Muscle of leg (tissue), 3 donors: ENCODE measurements at regions not wholly inside any gene's neighbourhood (a gene's known extent, or its start where the extent isn't known, plus 50 kb on each side); places are given as distances from the start of the nearest gene placed in this dataset.

Experiments used
- DNase-seq: peaks from one replicate; pipeline ENCODE4 v3.0.0; 2013
- H3K27ac ChIP-seq: one replicate; pipeline ENCODE4 v1.5.1; 2013; ENCODE audit warnings: mild to moderate bottlenecking, low read length, control low read depth
- H3K27me3 ChIP-seq: one replicate; pipeline ENCODE4 v1.6.1; 2013; ENCODE audit warnings: low read length; ENCODE audit not compliant: control insufficient read depth, insufficient read depth
- H3K36me3 ChIP-seq: one replicate; pipeline ENCODE4 v1.6.1; 2013; ENCODE audit warnings: low read length; ENCODE audit not compliant: control insufficient read depth, insufficient read depth
- H3K4me1 ChIP-seq: one replicate; pipeline ENCODE4 v1.6.1; 2013; ENCODE audit warnings: low read length; ENCODE audit not compliant: control insufficient read depth, insufficient read depth
- H3K4me3 ChIP-seq: one replicate; pipeline ENCODE4 v1.5.1; 2013; ENCODE audit warnings: low read length, control low read depth
- H3K9me3 ChIP-seq: replicated peaks from 2 replicates; pipeline ENCODE4 v1.6.1; 2013; ENCODE audit warnings: low read depth, low read length; ENCODE audit not compliant: control insufficient read depth
- WGBS: methylation state at CpG from one replicate; pipeline ENCODE4 v1.1.5; 2013; ENCODE audit warnings: missing lambda C conversion rate; ENCODE audit not compliant: insufficient coverage; 5-methylcytosine and 5-hydroxymethylcytosine counted together

DNA sequence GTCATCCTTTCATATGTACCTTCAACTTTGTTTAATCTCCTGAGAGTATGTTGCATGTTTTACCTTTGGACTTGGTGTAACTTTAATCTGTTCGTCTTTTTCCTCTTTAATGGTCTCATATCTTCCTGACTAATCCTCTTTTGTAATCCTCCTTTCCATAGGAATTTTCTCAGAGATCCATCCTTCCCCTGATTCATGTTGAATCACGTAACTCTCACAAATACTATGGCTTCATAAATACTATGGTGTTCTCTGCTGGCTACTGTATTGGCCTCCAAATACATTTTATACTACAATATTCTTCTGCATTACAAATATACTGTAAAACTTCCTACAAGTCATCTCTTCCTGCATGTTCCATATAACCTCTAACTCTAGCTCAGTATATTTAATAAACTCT is 317.7 kb upstream of the ADGRB3 start:
- 67% methylated on average over 1 of the region's 2 CpGs for WGBS
- no peaks in the 10 kb centered on the region for H3K36me3 ChIP-seq
- H3K4me3 ChIP-seq = no peak overlapping the region
- H3K4me1 ChIP-seq = no peaks in the 10 kb centered on the region
- H3K27ac ChIP-seq = no peak overlapping the region
- no peak for DNase-seq
- no peaks in the 10 kb centered on the region for H3K27me3 ChIP-seq
- no peaks in the 10 kb centered on the region for H3K9me3 ChIP-seq

DNA sequence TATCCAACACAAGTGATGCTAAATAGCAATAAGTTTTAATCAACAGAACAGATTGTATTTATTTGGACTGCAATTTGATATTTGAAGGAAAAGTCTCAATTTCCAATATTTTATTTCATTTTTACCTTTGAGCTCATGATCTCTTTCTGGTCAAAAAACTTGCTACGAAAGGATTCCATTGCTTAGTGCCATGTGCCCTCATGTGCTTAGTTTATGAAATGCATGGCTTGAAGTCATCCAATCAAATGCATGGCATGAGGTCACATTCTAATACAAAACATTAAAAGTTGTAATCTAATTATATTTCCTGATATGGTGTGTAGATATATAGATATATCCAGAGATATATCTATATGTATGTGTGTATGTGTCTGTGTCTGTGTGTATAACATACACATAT is 321.2 kb upstream of the ADGRB3 start:
- no CpG with 5 or more reads among the region's 1 CpG for WGBS
- H3K27me3 ChIP-seq = no peaks in the 10 kb centered on the region
- DNase-seq = no peak
- no peak overlapping the region for H3K27ac ChIP-seq
- H3K9me3 ChIP-seq = no peaks in the 10 kb centered on the region
- no peak overlapping the region for H3K4me3 ChIP-seq
- H3K36me3 ChIP-seq = no peaks in the 10 kb centered on the region
- H3K4me1 ChIP-seq = no peaks in the 10 kb centered on the region

DNA sequence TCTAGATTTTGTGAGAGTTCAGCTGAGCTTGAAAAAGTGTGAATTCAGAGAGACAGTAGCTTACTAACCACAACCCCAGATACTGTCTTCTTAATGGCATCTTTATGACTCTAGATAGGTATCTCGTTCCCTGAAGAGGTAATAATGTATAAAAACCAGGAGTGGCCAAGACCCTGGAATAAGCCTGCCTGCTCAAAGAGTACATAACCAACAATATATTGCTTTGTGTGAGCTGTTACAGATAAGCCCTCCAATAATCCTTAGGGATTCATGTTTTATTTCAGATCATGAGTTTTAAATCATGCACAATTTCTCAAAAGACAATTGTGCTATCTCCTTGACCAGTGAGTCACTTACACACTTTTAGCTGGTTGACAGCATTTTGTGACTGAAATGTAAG is 327.8 kb upstream of the ADGRB3 start:
- WGBS = no CpG with 5 or more reads among the region's 1 CpG
- no peaks in the 10 kb centered on the region for H3K27me3 ChIP-seq
- no peak overlapping the region for H3K27ac ChIP-seq
- no peak overlapping the region for H3K4me3 ChIP-seq
- no peaks in the 10 kb centered on the region for H3K36me3 ChIP-seq
- H3K4me1 ChIP-seq = no peaks in the 10 kb centered on the region
- H3K9me3 ChIP-seq = no peaks in the 10 kb centered on the region
- no peak for DNase-seq

DNA sequence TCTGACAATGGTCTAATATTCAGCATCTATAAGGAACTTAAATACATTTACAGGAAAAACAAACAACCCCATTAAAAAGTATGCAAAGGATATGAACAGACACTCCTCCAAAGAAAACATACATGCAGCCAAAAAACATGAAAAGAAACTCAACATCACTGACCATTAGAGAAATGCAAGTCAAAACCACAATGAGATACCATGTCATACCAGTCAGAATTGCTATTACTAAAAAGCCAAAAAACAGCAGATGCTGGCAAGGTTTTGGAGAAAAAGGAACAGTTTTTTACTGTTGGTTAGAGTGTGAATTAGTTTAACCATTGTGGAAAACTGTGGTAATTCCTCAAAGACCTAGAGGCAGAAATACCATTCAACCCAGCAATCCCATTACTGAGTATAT is 339.0 kb upstream of the ADGRB3 start:
- Histone ChIP-seq H3K27ac (no peak overlapping the region), H3K4me3 (no peak overlapping the region), H3K36me3 (no peaks in the 10 kb centered on the region), H3K9me3 (peaks cover 12% of the 10 kb centered on the region), H3K27me3 (no peaks in the 10 kb centered on the region), H3K4me1 (no peaks in the 10 kb centered on the region)
- no peak for DNase-seq

DNA sequence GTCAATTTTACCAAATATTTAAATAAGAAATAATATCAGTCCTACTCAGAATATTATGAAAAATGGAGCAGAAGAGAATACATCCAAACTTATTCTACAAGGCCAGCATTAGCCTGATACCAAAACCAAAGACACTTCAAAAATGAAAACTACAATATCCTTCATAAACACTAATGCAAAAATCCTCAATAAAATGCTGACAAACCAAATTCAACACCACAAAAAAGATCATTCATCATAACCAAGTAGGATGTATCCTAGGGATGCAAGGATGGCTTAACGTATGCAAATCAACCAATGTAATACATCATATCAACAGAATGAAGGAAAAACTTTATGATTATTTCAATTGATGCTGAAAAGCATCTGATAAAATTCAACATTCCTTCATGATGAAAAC is 352.4 kb upstream of the ADGRB3 start:
- no peak for DNase-seq
- H3K4me3 ChIP-seq = no peak overlapping the region
- no peaks in the 10 kb centered on the region for H3K27me3 ChIP-seq
- H3K36me3 ChIP-seq = no peaks in the 10 kb centered on the region
- no peaks in the 10 kb centered on the region for H3K4me1 ChIP-seq
- WGBS = no CpG with 5 or more reads among the region's 1 CpG
- no peak overlapping the region for H3K27ac ChIP-seq
- H3K9me3 ChIP-seq = peaks cover 4% of the 10 kb centered on the region

DNA sequence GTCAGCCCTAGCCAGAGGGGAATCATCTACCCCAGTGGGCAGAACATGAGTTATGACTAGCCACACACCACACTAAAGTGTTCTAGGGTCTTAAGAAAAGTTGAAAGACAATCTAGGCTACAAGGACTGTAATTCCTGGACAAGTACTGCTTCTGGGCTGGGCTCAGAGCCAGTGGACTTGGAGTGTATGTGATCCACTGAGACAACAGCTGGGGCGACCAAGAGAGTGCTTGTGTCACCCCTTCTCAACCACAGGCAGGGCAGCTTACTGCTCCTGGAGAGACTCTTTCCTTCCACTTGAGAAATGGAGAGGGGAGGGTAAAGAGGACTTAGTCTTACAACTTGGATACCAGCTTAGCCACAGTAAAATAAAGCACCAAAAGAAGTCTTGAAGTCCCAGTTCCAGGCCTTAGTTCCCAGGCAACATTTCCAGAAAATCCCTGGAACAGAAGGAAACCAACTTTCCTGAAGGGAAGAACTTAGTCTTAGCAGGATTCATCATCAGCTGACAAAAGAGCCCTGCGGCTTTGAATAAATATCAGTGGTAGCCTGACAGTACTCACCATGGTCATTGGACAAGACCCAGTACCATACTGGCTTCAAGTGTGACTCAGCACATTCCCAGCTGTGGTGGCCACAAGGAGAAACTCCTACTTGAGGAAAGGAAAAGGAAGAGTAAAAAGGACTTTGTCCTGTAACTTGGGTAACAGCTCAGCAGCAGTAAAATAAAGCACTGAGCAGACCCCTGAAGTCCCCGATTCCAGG is 355.1 kb upstream of the ADGRB3 start:
- no peak overlapping the region for H3K4me3 ChIP-seq
- H3K27ac ChIP-seq = no peak overlapping the region
- 90% methylated on average over 1 of the region's 3 CpGs for WGBS
- peaks cover 4% of the 10 kb centered on the region for H3K9me3 ChIP-seq
- no peaks in the 10 kb centered on the region for H3K4me1 ChIP-seq
- DNase-seq = no peak
- H3K36me3 ChIP-seq = no peaks in the 10 kb centered on the region
- H3K27me3 ChIP-seq = no peaks in the 10 kb centered on the region

DNA sequence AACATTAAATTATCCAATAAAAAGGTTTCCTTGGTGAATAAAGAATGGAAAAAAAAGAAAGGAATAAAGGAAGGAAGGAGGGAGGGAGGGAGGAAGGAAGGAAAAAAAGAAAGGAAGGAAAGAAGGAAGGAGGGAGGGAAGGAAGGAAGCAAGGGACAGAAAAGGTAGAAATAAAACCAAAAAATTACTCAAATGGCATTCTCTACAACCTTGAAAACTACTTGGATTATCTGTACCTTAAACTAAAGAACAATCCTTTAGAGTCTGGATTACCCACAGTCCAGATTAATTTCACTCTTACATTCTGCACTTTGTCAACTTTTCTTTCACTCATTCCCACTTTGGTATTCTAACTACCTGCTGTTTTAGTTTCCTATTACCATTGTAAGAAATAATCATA is 361.8 kb upstream of the ADGRB3 start:
- no peak for DNase-seq
- H3K36me3 ChIP-seq = no peaks in the 10 kb centered on the region
- no peak overlapping the region for H3K4me3 ChIP-seq
- H3K27ac ChIP-seq = no peak overlapping the region
- no peaks in the 10 kb centered on the region for H3K4me1 ChIP-seq
- no peaks in the 10 kb centered on the region for H3K27me3 ChIP-seq
- no peaks in the 10 kb centered on the region for H3K9me3 ChIP-seq

DNA sequence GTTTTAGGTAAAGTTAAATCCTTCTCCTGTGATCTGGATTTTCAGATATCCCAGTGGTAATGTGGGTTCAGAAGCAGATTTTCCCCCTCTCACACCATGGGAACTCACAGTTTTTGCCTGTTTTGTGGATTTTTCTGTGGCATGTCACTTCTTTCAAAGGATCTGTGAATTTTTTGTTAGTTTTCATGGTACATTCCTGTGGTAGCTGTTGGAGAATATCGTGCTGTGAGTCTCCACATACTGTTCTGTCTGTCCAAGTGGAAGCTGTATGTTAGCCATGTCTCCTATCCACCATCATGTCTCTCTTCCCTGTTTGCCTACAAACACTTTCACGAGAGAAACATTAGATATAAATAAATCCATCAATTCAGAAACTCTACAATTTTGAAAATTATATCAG is 378.7 kb upstream of the ADGRB3 start:
- DNase-seq = no peak
- H3K36me3 ChIP-seq = no peaks in the 10 kb centered on the region
- no peak overlapping the region for H3K27ac ChIP-seq
- no peaks in the 10 kb centered on the region for H3K4me1 ChIP-seq
- H3K4me3 ChIP-seq = no peak overlapping the region
- H3K9me3 ChIP-seq = peaks cover 24% of the 10 kb centered on the region
- WGBS = no CpG with 5 or more reads among the region's 2 CpGs
- no peaks in the 10 kb centered on the region for H3K27me3 ChIP-seq

DNA sequence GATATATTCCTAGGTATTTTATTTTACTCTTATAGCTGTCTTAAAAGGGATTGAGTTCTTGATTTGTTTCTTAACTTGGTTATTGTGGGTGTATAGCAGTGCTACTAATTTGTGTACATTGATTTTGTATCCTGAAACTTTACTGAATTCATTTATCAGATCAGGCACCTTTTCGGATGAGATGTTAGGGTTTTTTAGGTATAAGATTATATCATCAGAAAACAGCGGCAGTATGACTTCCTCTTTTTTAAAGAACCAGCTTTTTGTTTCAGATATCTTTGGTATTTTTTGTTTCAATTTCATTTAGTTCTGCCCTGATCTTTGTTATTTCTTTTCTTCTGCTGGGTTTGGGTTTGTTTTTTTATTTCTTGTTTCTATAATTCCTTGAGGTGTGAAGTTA is 382.4 kb upstream of the ADGRB3 start:
- no peak for DNase-seq
- H3K9me3 ChIP-seq = peaks cover 12% of the 10 kb centered on the region
- no peaks in the 10 kb centered on the region for H3K27me3 ChIP-seq
- no peaks in the 10 kb centered on the region for H3K36me3 ChIP-seq
- H3K27ac ChIP-seq = no peak overlapping the region
- no peak overlapping the region for H3K4me3 ChIP-seq
- WGBS = no CpG with 5 or more reads among the region's 2 CpGs
- no peaks in the 10 kb centered on the region for H3K4me1 ChIP-seq

DNA sequence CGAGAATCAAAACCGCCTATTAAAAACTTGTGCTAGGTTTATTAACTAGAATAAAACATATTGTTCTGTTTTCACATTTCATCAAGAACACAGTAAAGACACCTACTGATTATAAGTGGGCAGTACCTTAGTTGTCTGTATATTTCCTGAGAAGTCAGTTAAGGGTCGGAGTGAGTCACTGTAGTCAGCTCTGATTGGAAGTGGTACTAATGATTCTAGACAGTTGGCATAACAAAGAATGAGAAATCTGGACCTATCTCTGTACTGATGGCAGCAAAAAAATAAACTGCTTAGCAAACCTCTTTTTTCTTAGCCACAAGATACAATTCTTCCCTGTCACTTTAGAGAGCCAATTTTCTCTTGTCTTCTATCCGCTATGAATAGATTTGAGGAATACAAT is 387.3 kb upstream of the ADGRB3 start:
- Histone ChIP-seq H3K9me3 (no peaks in the 10 kb centered on the region), H3K4me3 (no peak overlapping the region), H3K4me1 (no peaks in the 10 kb centered on the region), H3K36me3 (no peaks in the 10 kb centered on the region), H3K27ac (no peak overlapping the region), H3K27me3 (no peaks in the 10 kb centered on the region)
- no CpG with 5 or more reads among the region's 4 CpGs for WGBS
- DNase-seq = no peak

DNA sequence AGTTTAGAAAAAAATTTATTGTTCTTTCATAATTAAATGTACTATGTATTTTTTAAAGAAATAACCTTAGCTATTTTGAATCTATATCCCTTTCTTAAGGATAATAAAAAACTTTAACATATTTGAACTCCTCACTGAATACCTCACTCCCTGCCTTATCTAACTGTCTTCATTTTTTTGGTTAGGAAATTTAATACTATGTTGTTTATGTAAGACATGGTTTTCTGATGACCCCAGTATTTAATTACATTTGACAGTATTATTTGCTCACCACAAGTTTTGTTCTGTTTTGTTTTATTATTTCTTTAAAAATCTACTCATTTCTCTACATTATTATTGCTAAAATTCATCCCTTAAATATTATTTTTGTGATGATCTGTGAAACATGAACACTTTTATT is 394.4 kb upstream of the ADGRB3 start:
- Histone ChIP-seq H3K4me3 (no peak overlapping the region), H3K36me3 (no peaks in the 10 kb centered on the region), H3K27me3 (no peaks in the 10 kb centered on the region), H3K9me3 (no peaks in the 10 kb centered on the region), H3K4me1 (no peaks in the 10 kb centered on the region), H3K27ac (no peak overlapping the region)
- DNase-seq = no peak
